Smooth muscle cell (in vitro differentiated cells): ENCODE measurements at regions not wholly inside any gene's neighbourhood (a gene's known extent, or its start where the extent isn't known, plus 50 kb on each side); places are given as distances from the start of the nearest gene placed in this dataset.

Experiments
- DNase-seq: peaks from one replicate; lab custom pipeline; 2025; ENCODE audit not compliant: unreplicated experiment; lab: John Stamatoyannopoulos, UW
- H2AFZ ChIP-seq: fragments of 200-600 bp; sonication (generic); 2 replicates; pipeline ENCODE4 v1.6.0; 2016; ENCODE audit warnings: antibody characterized with exemption, low read depth, mild to moderate bottlenecking
- H3F3A ChIP-seq: fragments of 200-600 bp; sonication (generic); 2 replicates; pipeline ENCODE4 v1.6.0; 2017; ENCODE audit warnings: antibody characterized with exemption, low read depth
- H3K27ac ChIP-seq: fragments of 200-600 bp; sonication (generic); 2 replicates; pipeline ENCODE4 v1.5.1; 2016; ENCODE audit warnings: low read depth, mild to moderate bottlenecking
- H3K27me3 ChIP-seq: fragments of 200-600 bp; sonication (generic); 2 replicates; pipeline ENCODE4 v1.6.1; 2016; ENCODE audit warnings: low read depth, mild to moderate bottlenecking
- H3K36me3 ChIP-seq: fragments of 200-600 bp; sonication (generic); 2 replicates; pipeline ENCODE4 v1.5.1; 2016; ENCODE audit warnings: low read depth
- H3K4me1 ChIP-seq: fragments of 200-600 bp; sonication (generic); 2 replicates; pipeline ENCODE4 v1.5.1; 2016; ENCODE audit warnings: low read depth
- H3K4me2 ChIP-seq: fragments of 200-600 bp; sonication (generic); 2 replicates; pipeline ENCODE4 v1.6.0; 2016; ENCODE audit warnings: mild to moderate bottlenecking
- H3K4me3 ChIP-seq: fragments of 200-600 bp; sonication (generic); 2 replicates; pipeline ENCODE4 v1.5.1; 2016; ENCODE audit warnings: mild to moderate bottlenecking
- H3K79me2 ChIP-seq: fragments of 200-600 bp; sonication (generic); 2 replicates; pipeline ENCODE4 v1.6.0; 2016; ENCODE audit warnings: low read depth, mild to moderate bottlenecking
- H3K9ac ChIP-seq: fragments of 200-600 bp; sonication (generic); 2 replicates; pipeline ENCODE4 v1.6.0; 2016; ENCODE audit warnings: low read depth
- H3K9me3 ChIP-seq: fragments of 200-600 bp; sonication (generic); replicated peaks from 2 replicates; pipeline ENCODE4 v1.5.1; 2016; ENCODE audit warnings: low read depth
- H4K20me1 ChIP-seq: fragments of 200-600 bp; sonication (generic); 2 replicates; pipeline ENCODE4 v1.6.0; 2016; ENCODE audit warnings: low read depth
- WGBS: methylation state at CpG from one replicate; pipeline ENCODE4 v1.1.7; 2016; ENCODE audit warnings: low lambda C conversion rate; 5-methylcytosine and 5-hydroxymethylcytosine counted together
- TF ChIP-seq, protein P1 (sequence below): fragments of 200-600 bp; sonication (generic); IDR thresholded peaks from 2 replicates; pipeline ENCODE4 v1.5.1; 2017; ENCODE audit warnings: borderline replicate concordance, mild to moderate bottlenecking, antibody characterized with exemption; ENCODE audit not compliant: insufficient read depth, poor library complexity, severe bottlenecking

DNA sequence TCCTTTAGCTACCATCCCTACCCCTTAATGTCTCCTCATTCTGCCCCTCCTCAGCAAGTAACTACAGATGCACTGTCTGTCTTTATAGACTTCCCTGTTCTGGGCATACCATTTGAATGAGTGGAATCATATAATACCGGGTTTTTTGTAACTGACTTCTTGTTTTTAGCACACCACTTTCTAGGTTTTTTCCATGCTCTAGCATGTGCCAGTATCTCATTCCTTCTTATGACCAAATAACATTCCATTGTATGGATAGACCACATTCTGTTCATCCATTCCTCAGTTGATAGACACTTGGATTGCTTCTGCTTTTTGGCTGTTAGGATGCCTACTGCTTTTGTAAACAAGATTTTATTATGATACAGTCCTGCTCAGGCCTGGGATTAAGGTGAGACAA is 154.7 kb downstream of the TSN start:
- no peaks in the 10 kb centered on the region for H3K27me3 ChIP-seq
- H2AFZ ChIP-seq: no peak overlapping the region
- WGBS: 62% methylated on average over 1 of the region's 1 CpG
- no peak for DNase-seq
- H3K79me2 ChIP-seq: no peaks in the 10 kb centered on the region
- H3F3A ChIP-seq: no peaks in the 10 kb centered on the region
- no peak overlapping the region for H3K4me2 ChIP-seq
- TF ChIP-seq, protein P1, sequence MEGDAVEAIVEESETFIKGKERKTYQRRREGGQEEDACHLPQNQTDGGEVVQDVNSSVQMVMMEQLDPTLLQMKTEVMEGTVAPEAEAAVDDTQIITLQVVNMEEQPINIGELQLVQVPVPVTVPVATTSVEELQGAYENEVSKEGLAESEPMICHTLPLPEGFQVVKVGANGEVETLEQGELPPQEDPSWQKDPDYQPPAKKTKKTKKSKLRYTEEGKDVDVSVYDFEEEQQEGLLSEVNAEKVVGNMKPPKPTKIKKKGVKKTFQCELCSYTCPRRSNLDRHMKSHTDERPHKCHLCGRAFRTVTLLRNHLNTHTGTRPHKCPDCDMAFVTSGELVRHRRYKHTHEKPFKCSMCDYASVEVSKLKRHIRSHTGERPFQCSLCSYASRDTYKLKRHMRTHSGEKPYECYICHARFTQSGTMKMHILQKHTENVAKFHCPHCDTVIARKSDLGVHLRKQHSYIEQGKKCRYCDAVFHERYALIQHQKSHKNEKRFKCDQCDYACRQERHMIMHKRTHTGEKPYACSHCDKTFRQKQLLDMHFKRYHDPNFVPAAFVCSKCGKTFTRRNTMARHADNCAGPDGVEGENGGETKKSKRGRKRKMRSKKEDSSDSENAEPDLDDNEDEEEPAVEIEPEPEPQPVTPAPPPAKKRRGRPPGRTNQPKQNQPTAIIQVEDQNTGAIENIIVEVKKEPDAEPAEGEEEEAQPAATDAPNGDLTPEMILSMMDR: no peak
- H3K4me1 ChIP-seq: peaks cover 3% of the 10 kb centered on the region
- no peaks in the 10 kb centered on the region for H3K36me3 ChIP-seq
- no peak overlapping the region for H3K9ac ChIP-seq
- no peak overlapping the region for H3K4me3 ChIP-seq
- no peaks in the 10 kb centered on the region for H3K9me3 ChIP-seq
- no peaks in the 10 kb centered on the region for H4K20me1 ChIP-seq
- no peak overlapping the region for H3K27ac ChIP-seq

DNA sequence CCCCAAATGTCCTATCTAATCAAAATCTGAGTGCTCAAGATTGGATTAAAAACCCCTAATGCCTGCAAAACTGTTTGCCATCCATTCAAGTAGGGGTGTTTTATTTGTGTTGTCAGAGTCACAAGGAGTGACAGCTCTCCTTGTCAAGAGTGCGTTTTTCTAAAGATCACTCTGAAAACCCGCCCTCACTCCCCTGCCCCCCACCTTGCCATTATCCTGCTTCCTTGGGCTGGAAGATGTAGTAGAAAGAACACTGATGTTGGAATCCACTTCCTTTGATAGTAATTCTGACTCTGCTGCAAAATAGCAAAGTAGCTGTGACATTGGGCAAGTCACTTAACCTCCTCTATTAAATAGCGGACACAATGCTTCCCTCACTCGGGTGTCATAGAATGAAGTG is 155.6 kb downstream of the TSN start:
- Histone ChIP-seq H3K79me2 (no peaks in the 10 kb centered on the region), H2AFZ (no peak overlapping the region), H3K36me3 (no peaks in the 10 kb centered on the region), H3K4me1 (peaks cover 3% of the 10 kb centered on the region), H3K9me3 (no peaks in the 10 kb centered on the region), H3K9ac (no peak overlapping the region), H3K27ac (no peak overlapping the region), H3F3A (no peaks in the 10 kb centered on the region), H3K27me3 (no peaks in the 10 kb centered on the region), H3K4me2 (no peak overlapping the region), H4K20me1 (no peaks in the 10 kb centered on the region), H3K4me3 (no peak overlapping the region)
- DNase-seq: no peak
- 80% methylated on average over 4 of the region's 4 CpGs for WGBS
- TF ChIP-seq, protein P1: no peak

DNA sequence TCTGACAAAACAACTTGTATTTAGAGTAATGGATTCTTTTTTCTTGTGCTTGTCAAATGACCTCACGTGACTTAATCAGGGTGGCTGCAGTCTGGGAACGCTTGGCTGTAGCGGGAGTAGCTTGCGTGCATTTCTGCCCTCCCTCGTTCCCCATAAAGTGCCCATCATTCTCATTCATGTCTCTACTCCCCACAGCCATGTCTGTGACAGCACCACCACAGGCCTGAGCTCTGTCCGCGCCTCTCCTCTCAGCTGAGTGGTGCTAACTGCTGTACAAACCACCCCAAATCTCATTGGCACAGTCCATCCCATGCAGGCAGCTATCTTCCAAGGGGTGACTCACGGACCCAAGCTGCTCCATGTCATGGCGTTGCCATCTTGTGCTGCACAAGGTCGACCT is 161.7 kb downstream of the TSN start:
- Histone ChIP-seq H3K79me2 (no peaks in the 10 kb centered on the region), H3F3A (no peaks in the 10 kb centered on the region), H3K27ac (no peak overlapping the region), H3K9ac (no peak overlapping the region), H3K9me3 (no peaks in the 10 kb centered on the region), H2AFZ (no peak overlapping the region), H3K4me3 (no peak overlapping the region), H3K36me3 (no peaks in the 10 kb centered on the region), H3K4me2 (no peak overlapping the region), H4K20me1 (no peaks in the 10 kb centered on the region), H3K4me1 (no peaks in the 10 kb centered on the region), H3K27me3 (no peaks in the 10 kb centered on the region)
- TF ChIP-seq, protein P1: no peak
- no peak for DNase-seq
- 93% methylated on average over 10 of the region's 10 CpGs for WGBS

- DNase-seq: no peak
- no peak overlapping the region for H3K27ac ChIP-seq
- no peaks in the 10 kb centered on the region for H4K20me1 ChIP-seq
- H2AFZ ChIP-seq: no peak overlapping the region
- H3K9ac ChIP-seq: no peak overlapping the region
- no peak overlapping the region for H3K4me2 ChIP-seq
- H3K4me3 ChIP-seq: no peak overlapping the region
- H3K27me3 ChIP-seq: no peaks in the 10 kb centered on the region
- H3K36me3 ChIP-seq: no peaks in the 10 kb centered on the region
- H3K79me2 ChIP-seq: no peaks in the 10 kb centered on the region
- WGBS: 83% methylated on average over 2 of the region's 2 CpGs
- no peaks in the 10 kb centered on the region for H3K4me1 ChIP-seq
- H3K9me3 ChIP-seq: no peaks in the 10 kb centered on the region
- H3F3A ChIP-seq: no peaks in the 10 kb centered on the region
- TF ChIP-seq, protein P1: no peak
Measured at GRCh38 chr2:121918231-121918630, 162.8 kb downstream of the TSN start.
